ENCODE measurements at regions not wholly inside any gene's neighbourhood (a gene's known extent, or its start where the extent isn't known, plus 50 kb on each side); places are given as distances from the start of the nearest gene placed in this dataset.

DNA sequence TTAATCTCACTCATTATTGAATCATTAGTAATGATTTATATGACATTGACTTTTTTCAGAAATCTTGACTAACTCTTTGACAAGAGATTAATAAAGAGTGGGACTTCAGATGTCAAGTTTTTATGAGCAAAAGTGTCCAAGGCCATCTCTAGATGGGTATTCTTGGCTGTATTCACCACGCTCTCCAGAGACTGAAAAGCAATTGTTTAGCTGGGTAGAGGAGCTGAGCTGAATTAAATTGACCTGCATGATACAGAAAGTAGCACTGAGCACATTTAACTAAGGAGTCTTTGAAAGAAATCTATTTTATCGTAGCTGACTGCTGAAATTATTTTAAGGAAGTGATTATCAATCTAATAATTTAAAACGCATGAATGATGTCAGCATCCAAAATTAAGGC lies 89.4 kb downstream of the LINC00237 start:
- TF ChIP-seq AFF4 (CRISPR knock-in tag; IDR thresholded peaks at IDR 0.05) = no peak
- no peak for TF ChIP-seq ZNF274 (IDR thresholded peaks at IDR 0.05; ENCODE audit: borderline replicate concordance, low read depth, low read length)
- TF ChIP-seq, protein P1, sequence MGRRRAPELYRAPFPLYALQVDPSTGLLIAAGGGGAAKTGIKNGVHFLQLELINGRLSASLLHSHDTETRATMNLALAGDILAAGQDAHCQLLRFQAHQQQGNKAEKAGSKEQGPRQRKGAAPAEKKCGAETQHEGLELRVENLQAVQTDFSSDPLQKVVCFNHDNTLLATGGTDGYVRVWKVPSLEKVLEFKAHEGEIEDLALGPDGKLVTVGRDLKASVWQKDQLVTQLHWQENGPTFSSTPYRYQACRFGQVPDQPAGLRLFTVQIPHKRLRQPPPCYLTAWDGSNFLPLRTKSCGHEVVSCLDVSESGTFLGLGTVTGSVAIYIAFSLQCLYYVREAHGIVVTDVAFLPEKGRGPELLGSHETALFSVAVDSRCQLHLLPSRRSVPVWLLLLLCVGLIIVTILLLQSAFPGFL (CRISPR knock-in tag; IDR thresholded peaks at IDR 0.05) = no peak
- TF ChIP-seq, protein P2, sequence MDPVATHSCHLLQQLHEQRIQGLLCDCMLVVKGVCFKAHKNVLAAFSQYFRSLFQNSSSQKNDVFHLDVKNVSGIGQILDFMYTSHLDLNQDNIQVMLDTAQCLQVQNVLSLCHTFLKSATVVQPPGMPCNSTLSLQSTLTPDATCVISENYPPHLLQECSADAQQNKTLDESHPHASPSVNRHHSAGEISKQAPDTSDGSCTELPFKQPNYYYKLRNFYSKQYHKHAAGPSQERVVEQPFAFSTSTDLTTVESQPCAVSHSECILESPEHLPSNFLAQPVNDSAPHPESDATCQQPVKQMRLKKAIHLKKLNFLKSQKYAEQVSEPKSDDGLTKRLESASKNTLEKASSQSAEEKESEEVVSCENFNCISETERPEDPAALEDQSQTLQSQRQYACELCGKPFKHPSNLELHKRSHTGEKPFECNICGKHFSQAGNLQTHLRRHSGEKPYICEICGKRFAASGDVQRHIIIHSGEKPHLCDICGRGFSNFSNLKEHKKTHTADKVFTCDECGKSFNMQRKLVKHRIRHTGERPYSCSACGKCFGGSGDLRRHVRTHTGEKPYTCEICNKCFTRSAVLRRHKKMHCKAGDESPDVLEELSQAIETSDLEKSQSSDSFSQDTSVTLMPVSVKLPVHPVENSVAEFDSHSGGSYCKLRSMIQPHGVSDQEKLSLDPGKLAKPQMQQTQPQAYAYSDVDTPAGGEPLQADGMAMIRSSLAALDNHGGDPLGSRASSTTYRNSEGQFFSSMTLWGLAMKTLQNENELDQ (CRISPR knock-in tag; IDR thresholded peaks at IDR 0.05; ENCODE audit: borderline replicate concordance) = no peak
- no peak for TF ChIP-seq POLR2AphosphoS2 (IDR thresholded peaks at IDR 0.05; ENCODE audit: low read length)
- TF ChIP-seq JUN (IDR thresholded peaks at IDR 0.05; ENCODE audit: borderline replicate concordance, low read depth, low read length) = no peak
- TF ChIP-seq JUN (CRISPR knock-in tag; IDR thresholded peaks at IDR 0.05; ENCODE audit: borderline replicate concordance) = no peak
- no peak for TF ChIP-seq GATAD2B (IDR thresholded peaks at IDR 0.05; ENCODE audit: borderline replicate concordance)
- no peak for TF ChIP-seq BRD4 (IDR thresholded peaks at IDR 0.05)
- TF ChIP-seq TARDBP (IDR thresholded peaks at IDR 0.05) = no peak

All from K562 (cell line).